ENCODE measurements at regions not wholly inside any gene's neighbourhood (a gene's known extent, or its start where the extent isn't known, plus 50 kb on each side); places are given as distances from the start of the nearest gene placed in this dataset.

DNA sequence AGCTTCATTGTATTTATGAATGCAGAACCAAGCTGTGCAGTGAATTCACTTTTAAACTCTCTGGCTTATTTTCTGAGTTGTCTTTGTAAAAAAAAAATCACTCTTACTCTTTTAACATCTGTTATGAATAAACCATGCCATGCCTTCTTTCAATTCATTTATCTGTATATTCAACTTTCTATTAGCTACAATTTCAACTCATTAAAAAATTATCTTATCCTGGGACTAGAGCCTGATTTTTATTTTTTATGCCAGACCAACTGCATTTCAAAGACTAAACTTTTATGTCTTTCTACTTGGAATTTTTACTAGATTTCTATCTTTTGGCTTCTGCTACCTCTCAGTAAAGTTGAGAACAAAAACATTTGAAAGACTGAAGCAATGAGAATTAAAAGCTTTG is 342.7 kb downstream of the DEPDC1B start:
- DNase-seq (ENCODE audit: low read depth): no peak
- TF ChIP-seq, protein P1, sequence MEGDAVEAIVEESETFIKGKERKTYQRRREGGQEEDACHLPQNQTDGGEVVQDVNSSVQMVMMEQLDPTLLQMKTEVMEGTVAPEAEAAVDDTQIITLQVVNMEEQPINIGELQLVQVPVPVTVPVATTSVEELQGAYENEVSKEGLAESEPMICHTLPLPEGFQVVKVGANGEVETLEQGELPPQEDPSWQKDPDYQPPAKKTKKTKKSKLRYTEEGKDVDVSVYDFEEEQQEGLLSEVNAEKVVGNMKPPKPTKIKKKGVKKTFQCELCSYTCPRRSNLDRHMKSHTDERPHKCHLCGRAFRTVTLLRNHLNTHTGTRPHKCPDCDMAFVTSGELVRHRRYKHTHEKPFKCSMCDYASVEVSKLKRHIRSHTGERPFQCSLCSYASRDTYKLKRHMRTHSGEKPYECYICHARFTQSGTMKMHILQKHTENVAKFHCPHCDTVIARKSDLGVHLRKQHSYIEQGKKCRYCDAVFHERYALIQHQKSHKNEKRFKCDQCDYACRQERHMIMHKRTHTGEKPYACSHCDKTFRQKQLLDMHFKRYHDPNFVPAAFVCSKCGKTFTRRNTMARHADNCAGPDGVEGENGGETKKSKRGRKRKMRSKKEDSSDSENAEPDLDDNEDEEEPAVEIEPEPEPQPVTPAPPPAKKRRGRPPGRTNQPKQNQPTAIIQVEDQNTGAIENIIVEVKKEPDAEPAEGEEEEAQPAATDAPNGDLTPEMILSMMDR (conservative IDR thresholded peaks at IDR 0.05; ENCODE audit: low read depth, low read length): no peak

DNA sequence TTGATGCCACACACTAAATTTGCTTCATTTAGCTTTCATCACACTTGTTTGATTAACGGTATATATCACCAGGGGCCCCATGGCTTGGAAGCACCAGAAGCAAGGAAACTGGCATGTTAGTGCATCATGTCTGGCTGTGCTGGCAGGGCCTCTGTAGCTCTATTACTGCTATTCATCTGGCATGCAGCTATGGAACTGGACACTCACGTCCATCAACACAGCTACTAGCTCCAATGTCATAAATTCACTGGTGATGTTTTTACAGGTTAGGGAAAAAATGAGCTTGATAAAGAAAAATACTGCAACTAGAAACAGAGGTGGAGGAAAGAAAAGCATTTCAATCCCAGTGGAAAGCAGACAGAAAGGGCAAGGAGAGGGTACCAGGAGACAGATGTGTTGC is 343.2 kb downstream of the DEPDC1B start:
- DNase-seq (ENCODE audit: low read depth): no peak
- TF ChIP-seq, protein P1 (conservative IDR thresholded peaks at IDR 0.05; ENCODE audit: low read depth, low read length): no peak
- no peak overlapping the region for H3K4me3 ChIP-seq (ENCODE audit: low read depth, low read length)

More for the DNA sequence above, 342.7 kb downstream of the DEPDC1B start:
- no peak overlapping the region for H3K4me3 ChIP-seq (ENCODE audit: low read depth, low read length)

DNA sequence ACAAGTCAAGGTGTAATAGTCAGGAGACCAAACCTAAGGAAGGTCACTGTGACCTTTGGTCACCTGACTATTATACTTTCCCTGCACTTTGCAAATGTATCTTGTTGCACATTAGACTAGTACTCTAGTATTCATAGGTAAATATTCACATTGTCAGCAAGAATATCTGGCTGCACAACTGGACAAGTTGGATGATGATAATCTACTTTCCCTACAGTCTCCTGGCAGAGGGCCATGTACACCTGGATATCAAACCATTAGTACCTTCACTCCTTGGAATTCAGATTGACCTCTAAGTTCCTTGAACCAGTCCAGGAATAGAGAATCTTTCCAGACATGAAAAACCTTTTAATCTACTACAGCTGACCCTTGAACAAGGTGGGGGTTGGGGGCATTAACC is 344.8 kb downstream of the DEPDC1B start:
- no peak overlapping the region for H3K4me3 ChIP-seq (ENCODE audit: low read depth, low read length)
- TF ChIP-seq, protein P1 (conservative IDR thresholded peaks at IDR 0.05; ENCODE audit: low read depth, low read length): no peak
- DNase-seq (ENCODE audit: low read depth): no peak

DNA sequence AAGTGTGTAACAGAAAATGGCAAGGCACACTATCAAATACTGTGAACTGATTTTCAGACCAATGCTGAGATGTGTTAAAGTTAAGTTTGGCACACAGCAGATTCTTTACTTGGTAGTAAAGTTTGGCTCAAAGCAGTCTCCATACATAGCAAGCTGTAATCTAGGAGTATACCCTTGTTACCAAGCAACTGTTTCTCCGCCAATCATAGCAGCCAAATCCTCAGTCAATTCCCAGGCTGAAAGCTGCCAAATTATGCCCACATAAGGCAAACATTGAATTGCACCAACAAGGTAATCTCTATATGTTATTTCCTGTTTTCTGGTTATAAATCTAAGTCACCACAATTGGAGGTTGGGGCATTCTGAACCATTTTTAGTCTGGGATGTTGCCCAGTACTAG is 345.7 kb downstream of the DEPDC1B start:
- TF ChIP-seq, protein P1 (conservative IDR thresholded peaks at IDR 0.05; ENCODE audit: low read depth, low read length): no peak
- DNase-seq (ENCODE audit: low read depth): no peak

DNA sequence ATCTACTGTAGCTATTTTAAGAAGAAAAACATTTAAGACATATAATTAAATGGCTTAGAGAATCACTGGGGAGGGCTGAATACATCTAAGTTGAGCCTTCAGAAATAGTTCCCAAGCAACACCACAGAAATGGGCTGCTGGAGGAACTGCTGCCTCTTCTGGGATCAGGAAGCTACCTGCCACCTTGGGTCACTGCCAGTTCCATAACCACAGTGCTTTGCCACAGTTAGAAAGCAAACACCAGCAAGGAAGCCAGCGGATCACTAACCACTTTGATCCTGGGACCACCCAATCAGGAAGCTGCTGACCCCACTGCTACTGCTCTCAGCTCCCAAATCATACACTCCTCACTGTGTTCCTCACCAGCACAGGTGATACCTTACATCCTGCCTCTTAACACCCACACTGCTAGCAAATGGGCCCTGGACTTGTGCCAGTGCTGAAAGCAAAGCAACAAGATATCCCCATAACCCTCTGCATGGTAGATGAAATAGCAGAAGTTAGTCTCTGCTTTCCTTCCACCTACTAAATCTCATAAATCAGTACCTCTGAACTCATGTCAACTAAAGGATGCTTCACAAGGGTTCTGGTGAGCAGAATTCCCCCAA is 346.9 kb downstream of the DEPDC1B start:
- H3K4me3 ChIP-seq (ENCODE audit: low read depth, low read length): no peak overlapping the region
- TF ChIP-seq, protein P1 (conservative IDR thresholded peaks at IDR 0.05; ENCODE audit: low read depth, low read length): no peak
- no peak for DNase-seq (ENCODE audit: low read depth)

More for the DNA sequence above, 345.7 kb downstream of the DEPDC1B start:
- no peak overlapping the region for H3K4me3 ChIP-seq (ENCODE audit: low read depth, low read length)

DNA sequence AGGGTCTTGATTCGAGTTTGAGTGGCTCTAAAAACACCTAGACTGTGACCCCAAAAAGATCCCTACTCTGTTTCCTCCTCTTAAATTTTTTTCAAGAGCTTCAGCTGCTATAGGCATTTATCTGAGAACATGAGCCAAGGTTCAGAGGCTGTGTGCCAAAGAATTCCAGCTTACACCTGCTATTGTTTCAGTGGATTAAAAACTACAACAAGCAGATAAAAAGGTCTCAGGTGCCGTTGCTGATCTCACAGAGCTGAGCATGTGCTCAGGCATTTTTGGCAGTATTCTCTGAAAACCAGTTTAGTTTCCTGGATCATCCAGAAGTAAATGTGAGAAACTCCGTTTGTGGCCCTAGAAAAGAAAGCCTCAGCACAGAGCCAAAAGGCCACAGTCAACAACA is 349.2 kb downstream of the DEPDC1B start:
- H3K4me3 ChIP-seq (ENCODE audit: low read depth, low read length): no peak overlapping the region
- TF ChIP-seq, protein P1 (conservative IDR thresholded peaks at IDR 0.05; ENCODE audit: low read depth, low read length): no peak
- DNase-seq (ENCODE audit: low read depth): no peak

DNA sequence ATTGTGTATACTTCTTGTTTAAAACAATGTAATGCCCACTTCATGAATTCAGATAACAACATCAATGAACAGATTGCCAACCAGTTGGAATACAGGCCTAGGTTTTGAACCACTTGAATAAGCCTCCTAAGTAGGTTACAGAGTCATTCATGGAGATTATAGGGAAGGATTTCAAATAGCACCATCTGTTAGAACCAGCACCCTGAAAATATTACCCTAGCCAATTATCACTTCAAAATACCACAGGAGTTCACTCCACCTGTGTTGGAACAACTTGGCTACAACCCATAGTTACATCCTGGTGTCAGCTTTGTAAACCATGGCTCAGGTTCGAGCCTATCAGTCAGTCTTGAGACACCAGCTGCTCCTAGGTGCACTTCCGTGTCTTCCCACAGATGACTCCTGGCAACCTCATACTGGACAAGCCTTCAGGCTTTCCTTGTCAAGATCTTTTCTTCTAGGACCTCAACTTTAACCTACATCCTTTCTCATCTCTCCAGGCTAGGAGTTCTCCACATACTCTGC is 350.0 kb downstream of the DEPDC1B start:
- DNase-seq (ENCODE audit: low read depth): no peak
- no peak overlapping the region for H3K4me3 ChIP-seq (ENCODE audit: low read depth, low read length)
- TF ChIP-seq, protein P1 (conservative IDR thresholded peaks at IDR 0.05; ENCODE audit: low read depth, low read length): no peak
